SK-N-SH treated with all-trans-retinoic acid at 6 μM for 48 hours (cell line): ENCODE measurements at regions not wholly inside any gene's neighbourhood (a gene's known extent, or its start where the extent isn't known, plus 50 kb on each side); places are given as distances from the start of the nearest gene placed in this dataset.

Experiments
- ATAC-seq: fragments of 200-7000 bp; cut with Tn5 transposase; 3 replicates; pipeline ENCODE4 v1.9.1; 2020; ENCODE audit warnings: mild to moderate bottlenecking, moderate library complexity
- ARNTL ChIP-seq: fragments of 450-650 bp; formaldehyde crosslinking; IDR thresholded peaks from 2 replicates; pipeline ENCODE4 v1.5.0; 2020; ENCODE audit warnings: low read depth, mild to moderate bottlenecking, moderate library complexity, borderline replicate concordance
- CSDC2 ChIP-seq: fragments of 250-450 bp; sonication (Bioruptor Pico); IDR thresholded peaks from 2 replicates; pipeline ENCODE4 v1.5.0; 2020; ENCODE audit warnings: mild to moderate bottlenecking, moderate library complexity
- CSRNP3 ChIP-seq: fragments of 250-450 bp; sonication (Bioruptor Pico); IDR thresholded peaks from 2 replicates; pipeline ENCODE4 v1.5.1; 2021; ENCODE audit warnings: mild to moderate bottlenecking, moderate library complexity
- ESRRG ChIP-seq: fragments of 250-450 bp; sonication (Bioruptor Pico); IDR thresholded peaks from 2 replicates; pipeline ENCODE4 v1.6.1; 2021; ENCODE audit warnings: mild to moderate bottlenecking
- GLIS3 ChIP-seq: fragments of 250-450 bp; sonication (Bioruptor Pico); IDR thresholded peaks from 2 replicates; pipeline ENCODE4 v1.5.0; 2020; ENCODE audit warnings: mild to moderate bottlenecking, moderate library complexity
- ISL1 ChIP-seq: fragments of 250-450 bp; sonication (Bioruptor Pico); IDR thresholded peaks from 2 replicates; pipeline ENCODE4 v2.1.2; 2022; ENCODE audit warnings: mild to moderate bottlenecking, moderate library complexity
- OSR1 ChIP-seq: fragments of 250-450 bp; sonication (Bioruptor Pico); IDR thresholded peaks from 2 replicates; pipeline ENCODE4 v1.8.0; 2022; ENCODE audit warnings: moderate library complexity, mild to moderate bottlenecking, inconsistent platforms
- PATZ1 ChIP-seq: fragments of 250-450 bp; sonication (Bioruptor Pico); IDR thresholded peaks from 2 replicates; pipeline ENCODE4 v1.8.0; 2020; ENCODE audit warnings: mild to moderate bottlenecking, moderate library complexity, borderline replicate concordance
- POU6F1 ChIP-seq: fragments of 250-450 bp; sonication (Bioruptor Pico); IDR thresholded peaks from 2 replicates; pipeline ENCODE4 v1.8.0; 2021; ENCODE audit warnings: low read depth, mild to moderate bottlenecking, moderate library complexity, borderline replicate concordance
- PPARA ChIP-seq: fragments of 250-450 bp; sonication (Bioruptor Pico); IDR thresholded peaks from 2 replicates; pipeline ENCODE4 v1.5.0; 2020; ENCODE audit warnings: mild to moderate bottlenecking, borderline replicate concordance
- SNAI2 ChIP-seq: fragments of 250-450 bp; sonication (Bioruptor Pico); IDR thresholded peaks from 2 replicates; pipeline ENCODE4 v1.5.0; 2020; ENCODE audit warnings: mild to moderate bottlenecking, moderate library complexity
- TOX ChIP-seq: fragments of 250-450 bp; sonication (Bioruptor Pico); IDR thresholded peaks from 2 replicates; pipeline ENCODE4 v1.8.0; 2021; ENCODE audit warnings: mild to moderate bottlenecking, moderate library complexity, borderline replicate concordance
- TSHZ2 ChIP-seq: fragments of 250-450 bp; sonication (Bioruptor Pico); IDR thresholded peaks from 2 replicates; pipeline ENCODE4 v1.5.0; 2020; ENCODE audit warnings: mild to moderate bottlenecking, moderate library complexity
- ZC3H10 ChIP-seq: fragments of 250-450 bp; sonication (Bioruptor Pico); IDR thresholded peaks from 2 replicates; pipeline ENCODE4 v1.5.1; 2021; ENCODE audit warnings: mild to moderate bottlenecking, moderate library complexity
- ZFP3 ChIP-seq: fragments of 250-450 bp; sonication (Bioruptor Pico); IDR thresholded peaks from 2 replicates; pipeline ENCODE4 v1.5.0; 2020; ENCODE audit warnings: mild to moderate bottlenecking, moderate library complexity
- ZFP30 ChIP-seq: fragments of 450-650 bp; formaldehyde crosslinking; IDR thresholded peaks from 2 replicates; pipeline ENCODE4 v1.5.0; 2022; ENCODE audit warnings: mild to moderate bottlenecking, moderate library complexity
- ZNF70 ChIP-seq: fragments of 450-650 bp; formaldehyde crosslinking; IDR thresholded peaks from 2 replicates; pipeline ENCODE4 v1.5.0; 2020; ENCODE audit warnings: mild to moderate bottlenecking, moderate library complexity
- ZNF8 ChIP-seq: fragments of 450-650 bp; formaldehyde crosslinking; IDR thresholded peaks from 2 replicates; pipeline ENCODE4 v1.5.0; 2020; ENCODE audit warnings: mild to moderate bottlenecking, moderate library complexity
- TF ChIP-seq, protein P1 (sequence below): fragments of 250-450 bp; sonication (Bioruptor Pico); IDR thresholded peaks from 2 replicates; pipeline ENCODE4 v1.5.1; 2020; ENCODE audit warnings: low read depth, mild to moderate bottlenecking, moderate library complexity

DNA sequence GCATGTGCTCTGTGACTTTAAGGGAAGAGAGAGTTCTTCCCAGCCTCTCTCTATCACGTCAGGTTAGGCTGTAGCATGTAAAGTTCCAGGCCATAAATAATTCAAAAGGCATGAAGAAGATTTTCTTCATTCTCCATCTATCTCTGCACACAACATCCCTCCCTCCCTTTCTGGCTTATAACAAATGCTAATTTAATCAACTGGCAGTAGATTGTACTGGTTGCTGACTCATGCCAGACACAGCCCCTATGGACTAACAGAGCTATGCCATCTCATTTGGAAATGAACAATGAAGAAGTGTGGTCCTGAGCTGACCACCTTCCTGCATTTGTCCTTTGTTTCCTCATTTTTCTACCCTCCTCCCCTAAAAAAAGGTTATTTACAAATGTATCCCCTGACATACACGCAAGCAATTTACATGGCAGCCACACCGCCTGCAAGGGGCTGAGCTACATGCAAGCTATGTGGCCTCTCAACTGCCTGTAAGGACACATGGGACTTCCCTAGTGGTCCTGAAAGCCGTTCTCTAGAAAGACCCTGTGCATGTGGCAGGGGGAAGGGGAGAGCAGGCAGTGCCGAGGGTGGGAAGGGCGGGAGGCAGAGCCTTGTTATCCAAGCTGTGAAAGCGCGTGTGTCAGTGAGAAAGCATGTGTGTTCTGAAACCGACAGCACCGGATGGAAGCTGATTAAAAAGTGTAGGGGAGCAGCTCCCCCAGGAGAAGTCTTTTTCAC, 90.9 kb upstream of the KLF7 start:
- TF ChIP-seq ISL1 (CRISPR knock-in tag) (peak; percentile 63), SNAI2 (CRISPR knock-in tag) (no peak)
- TF ChIP-seq, all 23 proteins: peak for 1

DNA sequence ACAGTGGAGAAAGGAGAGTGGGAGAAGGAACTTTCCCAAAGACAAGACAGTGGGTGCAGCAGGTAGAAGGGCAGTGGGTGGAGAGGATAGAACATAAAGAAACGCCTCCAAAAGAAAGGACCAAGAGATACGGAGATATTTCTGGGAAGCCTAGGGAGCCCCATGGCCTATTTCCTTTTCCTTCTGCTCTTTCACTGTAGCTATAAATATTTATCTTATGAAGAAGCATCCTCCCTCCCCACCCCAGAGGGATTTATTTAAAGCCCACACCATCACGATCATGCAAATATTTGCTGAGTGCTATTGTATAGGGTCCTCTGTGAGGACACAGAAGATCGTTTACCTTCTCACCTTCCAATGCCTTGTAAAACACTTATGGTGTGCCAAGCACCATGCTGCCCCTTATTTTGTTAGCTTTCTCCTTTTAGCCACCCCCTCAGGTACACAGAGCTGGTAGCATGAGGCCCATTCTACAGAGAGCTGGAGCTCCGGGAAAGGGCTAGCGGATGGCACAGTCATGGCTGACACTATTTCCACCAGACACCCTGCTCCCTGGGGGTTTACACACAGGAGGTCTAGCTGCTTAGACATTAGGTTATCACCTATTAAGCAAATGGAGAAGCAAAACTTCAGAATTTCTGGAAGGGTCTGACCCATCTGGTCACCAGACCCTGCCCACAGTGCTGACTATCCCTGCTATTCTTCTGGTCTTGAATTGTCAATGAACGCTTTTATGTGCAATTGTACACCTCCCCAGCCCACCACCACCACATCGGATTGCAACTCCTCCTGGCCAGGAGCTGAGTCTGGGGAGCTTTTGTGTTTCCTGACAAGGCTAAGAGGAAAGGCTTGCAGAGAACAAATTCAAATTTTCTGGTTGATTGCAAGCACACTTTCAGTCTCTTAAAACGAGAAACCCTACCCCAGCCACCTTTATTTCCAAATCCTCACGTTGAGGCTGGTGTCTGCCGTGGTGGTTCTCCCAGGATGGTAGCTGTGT, 91.8 kb upstream of the KLF7 start:
- ATAC-seq: no peak

More for the DNA sequence above, 90.9 kb upstream of the KLF7 start:
- ATAC-seq: peak; percentile 22

More for the DNA sequence above, 91.8 kb upstream of the KLF7 start:
- TF ChIP-seq ZC3H10 (no peak), ZNF8 (CRISPR knock-in tag) (no peak), ZNF70 (no peak), ESRRG (CRISPR knock-in tag) (no peak), POU6F1 (no peak), TSHZ2 (CRISPR knock-in tag) (no peak), OSR1 (CRISPR knock-in tag) (no peak), PATZ1 (CRISPR knock-in tag) (no peak), TOX (CRISPR knock-in tag) (no peak), ARNTL (CRISPR knock-in tag) (no peak), PPARA (CRISPR knock-in tag) (no peak), ZFP30 (CRISPR knock-in tag) (no peak), GLIS3 (CRISPR knock-in tag) (no peak), SNAI2 (CRISPR knock-in tag) (no peak), ZFP3 (CRISPR knock-in tag) (no peak), CSRNP3 (CRISPR knock-in tag) (no peak), CSDC2 (CRISPR knock-in tag) (no peak)
- TF ChIP-seq, protein P1, sequence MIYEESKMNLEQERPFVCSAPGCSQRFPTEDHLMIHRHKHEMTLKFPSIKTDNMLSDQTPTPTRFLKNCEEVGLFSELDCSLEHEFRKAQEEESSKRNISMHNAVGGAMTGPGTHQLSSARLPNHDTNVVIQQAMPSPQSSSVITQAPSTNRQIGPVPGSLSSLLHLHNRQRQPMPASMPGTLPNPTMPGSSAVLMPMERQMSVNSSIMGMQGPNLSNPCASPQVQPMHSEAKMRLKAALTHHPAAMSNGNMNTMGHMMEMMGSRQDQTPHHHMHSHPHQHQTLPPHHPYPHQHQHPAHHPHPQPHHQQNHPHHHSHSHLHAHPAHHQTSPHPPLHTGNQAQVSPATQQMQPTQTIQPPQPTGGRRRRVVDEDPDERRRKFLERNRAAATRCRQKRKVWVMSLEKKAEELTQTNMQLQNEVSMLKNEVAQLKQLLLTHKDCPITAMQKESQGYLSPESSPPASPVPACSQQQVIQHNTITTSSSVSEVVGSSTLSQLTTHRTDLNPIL: no peak
